PFSK-1 (cell line): ENCODE measurements at regions not wholly inside any gene's neighbourhood (a gene's known extent, or its start where the extent isn't known, plus 50 kb on each side); places are given as distances from the start of the nearest gene placed in this dataset.

Experiments
- FOXP2 ChIP-seq: optimal IDR thresholded peaks from 2 replicates; pipeline ENCODE3; 2011; ENCODE audit warnings: borderline replicate concordance, control low read depth, inconsistent platforms; ENCODE audit not compliant: insufficient read depth; ENCODE audit errors: extremely low read length, extremely low read depth
- POLR2AphosphoS5 ChIP-seq: IDR thresholded peaks from 2 replicates; pipeline ENCODE4 v1.6.1; 2012; ENCODE audit warnings: low read depth, mild to moderate bottlenecking, control low read depth, low read length, moderate library complexity
- REST ChIP-seq, 2 experiments: IDR thresholded peaks; 2 replicates each; pipeline versions ENCODE4 v1.6.1 to v1.8.0; 2011 to 2012; ENCODE audit warnings: low read depth in 2 of 2, low read length in 2 of 2, control low read depth in 1 of 2, inconsistent platforms in 1 of 2, mild to moderate bottlenecking in 1 of 2, moderate library complexity in 1 of 2; ENCODE audit not compliant: insufficient read depth in 1 of 2
- SIN3A ChIP-seq: IDR thresholded peaks from 2 replicates; pipeline ENCODE4 v1.6.1; 2012; ENCODE audit warnings: mild to moderate bottlenecking, low read length, moderate library complexity, borderline replicate concordance; ENCODE audit not compliant: insufficient read depth
- TAF1 ChIP-seq: IDR thresholded peaks from 2 replicates; pipeline ENCODE4 v1.6.1; 2012; ENCODE audit warnings: low read length, control low read depth, borderline replicate concordance; ENCODE audit not compliant: insufficient read depth

- TF ChIP-seq REST (IDR thresholded peaks at IDR 0.05; ENCODE audit: insufficient read depth in 1 of 2, low read depth in 2 of 2, low read length in 2 of 2), result no peak
- no peak for TF ChIP-seq TAF1
- TF ChIP-seq SIN3A, result no peak
- TF ChIP-seq POLR2AphosphoS5, result no peak
- TF ChIP-seq FOXP2, result no peak
Observed at GRCh38 chr5:30523061-30523460, 670.4 kb upstream of the CDH6 start.

GRCh38 chr5:30505014-30505886, 688.2 kb upstream of the CDH6 start:
- no peak for TF ChIP-seq REST (IDR thresholded peaks at IDR 0.05; ENCODE audit: insufficient read depth in 1 of 2, low read depth in 2 of 2, low read length in 2 of 2)
- no peak for TF ChIP-seq FOXP2
- no peak for TF ChIP-seq POLR2AphosphoS5
- no peak for TF ChIP-seq SIN3A
- TF ChIP-seq TAF1, result no peak

- no peak for TF ChIP-seq FOXP2
- TF ChIP-seq POLR2AphosphoS5, result no peak
Observed at GRCh38 chr5:30502277-30502676, 691.2 kb upstream of the CDH6 start.

- TF ChIP-seq TAF1 (no peak), REST (IDR thresholded peaks at IDR 0.05; ENCODE audit: insufficient read depth in 1 of 2, low read depth in 2 of 2, low read length in 2 of 2) (no peak), POLR2AphosphoS5 (no peak), FOXP2 (no peak), SIN3A (no peak)
Observed at GRCh38 chr5:30501065-30501464, 692.4 kb upstream of the CDH6 start.

GRCh38 chr5:30500513-30500912, 693.0 kb upstream of the CDH6 start:
- TF ChIP-seq SIN3A (no peak), REST (IDR thresholded peaks at IDR 0.05; ENCODE audit: insufficient read depth in 1 of 2, low read depth in 2 of 2, low read length in 2 of 2) (no peak), TAF1 (no peak), FOXP2 (no peak), POLR2AphosphoS5 (no peak)
